GM18505 (cell line): ENCODE measurements at regions not wholly inside any gene's neighbourhood (a gene's known extent, or its start where the extent isn't known, plus 50 kb on each side); places are given as distances from the start of the nearest gene placed in this dataset.
"Not testable (repeated sequence)": the region's sequence is repeated elsewhere in the genome, so short reads cannot be mapped to it uniquely, and the experiment has no call there.

Experiments
- ATAC-seq: cut with Tn5 transposase; IDR thresholded peaks from one replicate; pipeline ENCODE4 v1.9.1; 2021; ENCODE audit not compliant: unreplicated experiment
- POLR2A ChIP-seq: IDR thresholded peaks from 4 replicates; pipeline ENCODE4 v1.6.1; 2011; ENCODE audit warnings: borderline replicate concordance; ENCODE audit not compliant: insufficient read depth, insufficient read length; ENCODE audit errors: extremely low read depth

- ATAC-seq = no peak
- TF ChIP-seq POLR2A = no peak
These were observed 166.2 kb upstream of the FZD8 start for GRCh38 chr10:35808344-35808743.

GRCh38 chr10:35803046-35803445, 160.9 kb upstream of the FZD8 start:
- TF ChIP-seq POLR2A = no peak
- no peak for ATAC-seq

- no peak for ATAC-seq
- no peak for TF ChIP-seq POLR2A
These were observed 155.1 kb upstream of the FZD8 start for GRCh38 chr10:35797187-35797586.

- no peak for ATAC-seq
These were observed 153.2 kb upstream of the FZD8 start for GRCh38 chr10:35795131-35795824.

GRCh38 chr10:35794703-35795102, 152.6 kb upstream of the FZD8 start:
- no peak for ATAC-seq
- TF ChIP-seq POLR2A = no peak

More at GRCh38 chr10:35795131-35795824, 153.2 kb upstream of the FZD8 start:
- TF ChIP-seq POLR2A = no peak

- no peak for ATAC-seq
These were observed 150.2 kb upstream of the FZD8 start for GRCh38 chr10:35792291-35792690.

GRCh38 chr10:35789996-35790395, 147.9 kb upstream of the FZD8 start:
- no peak for ATAC-seq
- TF ChIP-seq POLR2A = no peak

More at GRCh38 chr10:35792291-35792690, 150.2 kb upstream of the FZD8 start:
- no peak for TF ChIP-seq POLR2A

- no peak for ATAC-seq
- no peak for TF ChIP-seq POLR2A
These were observed 142.7 kb upstream of the FZD8 start for GRCh38 chr10:35784751-35785150.

- TF ChIP-seq POLR2A = no peak
- no peak for ATAC-seq
These were observed 141.3 kb upstream of the FZD8 start for GRCh38 chr10:35783305-35783838.

GRCh38 chr10:35781643-35782035, 139.5 kb upstream of the FZD8 start:
- no peak for ATAC-seq
- no peak for TF ChIP-seq POLR2A

- TF ChIP-seq POLR2A = no peak
- ATAC-seq = no peak
These were observed 139.0 kb upstream of the FZD8 start for GRCh38 chr10:35780970-35781642.

GRCh38 chr10:35778306-35778705, 136.2 kb upstream of the FZD8 start:
- ATAC-seq = no peak
- no peak for TF ChIP-seq POLR2A

GRCh38 chr10:35776557-35776956, 134.5 kb upstream of the FZD8 start:
- not testable (repeated sequence) for ATAC-seq

GRCh38 chr10:35774109-35774508, 132.0 kb upstream of the FZD8 start:
- no peak for ATAC-seq
- TF ChIP-seq POLR2A = no peak
